ENCODE measurements at regions not wholly inside any gene's neighbourhood (a gene's known extent, or its start where the extent isn't known, plus 50 kb on each side); places are given as distances from the start of the nearest gene placed in this dataset.

- no peak for TF ChIP-seq CTCF (IDR thresholded peaks at IDR 0.05)
- TF ChIP-seq POLR2A (IDR thresholded peaks at IDR 0.05): no peak
- TF ChIP-seq POLR2AphosphoS5 (IDR thresholded peaks at IDR 0.05): no peak
Observed at GRCh38 chr6:137738931-137739504, 128.0 kb upstream of the TNFAIP3 start.
